Effector memory CD4-positive, alpha-beta T cell (primary cell): ENCODE measurements at regions not wholly inside any gene's neighbourhood (a gene's known extent, or its start where the extent isn't known, plus 50 kb on each side); places are given as distances from the start of the nearest gene placed in this dataset.

Source experiments
- DNase-seq, 3 donors: peaks; one replicate each; pipeline ENCODE4 v3.0.0-alpha.2; 2020
- H3K27ac ChIP-seq: 2 replicates; pipeline ENCODE4 v1.7.0; 2013; ENCODE audit warnings: mild to moderate bottlenecking, low read length, moderate library complexity; ENCODE audit not compliant: insufficient read depth, poor library complexity, severe bottlenecking
- H3K27me3 ChIP-seq: replicated peaks from 2 replicates; pipeline ENCODE4 v1.7.0; 2013; ENCODE audit warnings: mild to moderate bottlenecking, low read length; ENCODE audit not compliant: insufficient read depth, control insufficient read depth, poor library complexity, severe bottlenecking
- H3K36me3 ChIP-seq: 2 replicates; pipeline ENCODE4 v1.7.0; 2013; ENCODE audit warnings: mild to moderate bottlenecking, low read length, moderate library complexity; ENCODE audit not compliant: control insufficient read depth, insufficient read depth
- H3K4me1 ChIP-seq: 2 replicates; pipeline ENCODE4 v1.7.0; 2013; ENCODE audit warnings: low read length, mild to moderate bottlenecking; ENCODE audit not compliant: control insufficient read depth, insufficient read depth, poor library complexity, severe bottlenecking
- H3K4me3 ChIP-seq: 2 replicates; pipeline ENCODE4 v1.7.0; 2013; ENCODE audit warnings: low read length, low read depth, mild to moderate bottlenecking; ENCODE audit not compliant: insufficient read depth, poor library complexity, severe bottlenecking
- H3K9me3 ChIP-seq: 2 replicates; pipeline ENCODE4 v1.7.0; 2013; ENCODE audit warnings: mild to moderate bottlenecking, low read length, moderate library complexity; ENCODE audit not compliant: control insufficient read depth

- no peak overlapping the region for H3K27ac ChIP-seq
- H3K4me3 ChIP-seq = no peak overlapping the region
- H3K27me3 ChIP-seq = no peaks in the 10 kb centered on the region
- no peaks in the 10 kb centered on the region for H3K4me1 ChIP-seq
- DNase-seq = no peak
- no peaks in the 10 kb centered on the region for H3K36me3 ChIP-seq
- no peaks in the 10 kb centered on the region for H3K9me3 ChIP-seq
Observed at GRCh38 chr1:83641206-83641658, 357.7 kb downstream of the TTLL7 start.

DNA sequence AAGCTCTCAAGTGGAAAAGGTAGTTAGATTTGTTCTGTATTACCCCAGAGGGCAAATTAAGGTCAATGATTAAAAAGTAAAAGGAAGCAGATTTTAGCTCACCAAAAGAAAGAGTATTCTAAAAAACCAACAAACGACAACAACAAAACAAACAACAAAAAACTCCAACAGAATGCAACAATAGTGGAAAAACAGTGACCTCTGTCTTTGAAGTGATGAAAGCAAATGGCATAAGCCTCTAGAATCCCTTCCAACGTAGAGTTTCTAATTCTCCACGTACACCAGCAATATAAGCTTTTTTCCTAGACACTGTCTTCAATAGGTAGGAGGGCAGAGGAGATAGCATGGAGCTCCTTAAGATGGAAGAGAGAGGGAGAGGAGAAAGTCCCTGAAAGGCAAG, 359.1 kb downstream of the TTLL7 start:
- H3K27me3 ChIP-seq = no peaks in the 10 kb centered on the region
- no peak for DNase-seq
- no peak overlapping the region for H3K27ac ChIP-seq
- H3K4me3 ChIP-seq = no peak overlapping the region
- H3K36me3 ChIP-seq = no peaks in the 10 kb centered on the region
- H3K9me3 ChIP-seq = no peaks in the 10 kb centered on the region
- no peaks in the 10 kb centered on the region for H3K4me1 ChIP-seq

DNA sequence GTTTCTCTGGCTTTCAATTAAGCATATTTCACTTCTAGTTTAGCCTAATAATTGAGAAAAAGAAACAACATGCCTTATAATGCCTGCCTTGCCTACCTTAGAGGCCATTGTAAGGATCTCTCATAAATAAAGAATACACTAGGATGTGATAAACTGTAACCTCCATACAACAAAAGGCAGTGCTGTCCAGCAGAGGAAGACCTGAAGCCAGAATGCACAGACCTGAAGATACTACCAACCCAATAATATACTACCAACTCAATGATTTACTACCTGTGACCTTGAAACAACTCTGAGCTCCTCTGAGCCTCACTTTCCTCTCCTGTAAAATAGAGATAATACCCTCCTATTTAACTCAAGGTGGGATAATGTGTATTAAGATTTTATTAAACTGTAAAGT, 361.3 kb downstream of the TTLL7 start:
- Histone ChIP-seq H3K36me3 (no peaks in the 10 kb centered on the region), H3K4me1 (no peaks in the 10 kb centered on the region), H3K4me3 (no peak overlapping the region), H3K27me3 (no peaks in the 10 kb centered on the region), H3K27ac (no peak overlapping the region), H3K9me3 (no peaks in the 10 kb centered on the region)
- no peak for DNase-seq

- Histone ChIP-seq H3K4me1 (no peaks in the 10 kb centered on the region), H3K9me3 (no peaks in the 10 kb centered on the region), H3K27me3 (no peaks in the 10 kb centered on the region), H3K27ac (no peak overlapping the region), H3K36me3 (no peaks in the 10 kb centered on the region), H3K4me3 (no peak overlapping the region)
- DNase-seq = no peak
Observed at GRCh38 chr1:83637009-83637408, 361.9 kb downstream of the TTLL7 start.

- Histone ChIP-seq H3K9me3 (no peaks in the 10 kb centered on the region), H3K36me3 (no peaks in the 10 kb centered on the region), H3K4me3 (no peak overlapping the region), H3K27ac (no peak overlapping the region), H3K27me3 (no peaks in the 10 kb centered on the region), H3K4me1 (no peaks in the 10 kb centered on the region)
- no peak for DNase-seq
Observed at GRCh38 chr1:83632906-83633305, 366.0 kb downstream of the TTLL7 start.

DNA sequence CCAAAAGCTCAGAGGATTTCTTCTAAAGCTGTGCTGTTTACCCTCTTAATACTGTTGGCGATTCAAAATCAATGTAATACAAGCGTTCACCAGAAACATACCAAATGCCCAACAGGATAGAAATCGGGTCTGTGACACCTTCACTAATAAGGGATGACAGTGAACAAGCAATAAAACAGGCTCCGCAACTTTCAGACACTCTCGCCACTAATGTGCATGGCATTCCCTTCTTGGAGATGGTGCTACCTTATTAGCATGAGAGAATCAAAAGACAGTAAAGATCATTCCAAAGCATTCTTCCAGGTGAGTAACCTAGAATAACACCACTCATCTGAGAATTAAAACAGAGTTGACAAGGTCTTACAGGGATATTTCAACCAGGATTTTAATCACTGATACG, 367.1 kb downstream of the TTLL7 start:
- Histone ChIP-seq H3K27ac (no peak overlapping the region), H3K27me3 (no peaks in the 10 kb centered on the region), H3K36me3 (no peaks in the 10 kb centered on the region), H3K9me3 (no peaks in the 10 kb centered on the region), H3K4me3 (no peak overlapping the region), H3K4me1 (no peaks in the 10 kb centered on the region)
- DNase-seq = no peak

- Histone ChIP-seq H3K9me3 (no peaks in the 10 kb centered on the region), H3K4me3 (no peak overlapping the region), H3K4me1 (no peaks in the 10 kb centered on the region), H3K27me3 (no peaks in the 10 kb centered on the region), H3K27ac (no peak overlapping the region), H3K36me3 (no peaks in the 10 kb centered on the region)
- DNase-seq = no peak
Observed at GRCh38 chr1:83627045-83627444, 371.9 kb downstream of the TTLL7 start.

- H3K27me3 ChIP-seq = no peaks in the 10 kb centered on the region
- no peaks in the 10 kb centered on the region for H3K4me1 ChIP-seq
- no peaks in the 10 kb centered on the region for H3K9me3 ChIP-seq
- no peaks in the 10 kb centered on the region for H3K36me3 ChIP-seq
- no peak for DNase-seq
- H3K4me3 ChIP-seq = no peak overlapping the region
- no peak overlapping the region for H3K27ac ChIP-seq
Observed at GRCh38 chr1:83626603-83627002, 372.3 kb downstream of the TTLL7 start.

GRCh38 chr1:83625646-83626045, 373.3 kb downstream of the TTLL7 start:
- Histone ChIP-seq H3K4me1 (no peaks in the 10 kb centered on the region), H3K4me3 (no peak overlapping the region), H3K27ac (no peak overlapping the region), H3K36me3 (no peaks in the 10 kb centered on the region), H3K9me3 (no peaks in the 10 kb centered on the region), H3K27me3 (no peaks in the 10 kb centered on the region)
- no peak for DNase-seq

DNA sequence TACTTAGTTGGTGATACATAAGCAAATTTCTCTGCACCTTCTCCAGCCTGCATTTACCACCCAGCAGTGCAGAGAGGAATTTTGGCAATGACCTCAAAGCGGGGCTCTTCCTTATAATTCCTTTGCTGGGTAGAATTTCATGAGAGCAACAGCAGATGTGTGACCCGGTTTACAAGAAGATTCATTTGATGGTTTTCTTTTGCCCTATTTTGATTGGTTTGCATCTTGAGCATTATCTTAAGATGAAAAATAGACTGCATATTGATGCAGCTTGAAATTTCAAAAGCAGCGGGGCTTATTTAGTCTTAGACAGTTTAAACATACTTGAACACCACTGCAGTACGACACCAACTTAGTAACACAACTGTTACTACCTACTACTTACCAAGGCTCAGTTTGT, 378.9 kb downstream of the TTLL7 start:
- Histone ChIP-seq H3K9me3 (no peaks in the 10 kb centered on the region), H3K27me3 (no peaks in the 10 kb centered on the region), H3K4me1 (no peaks in the 10 kb centered on the region), H3K27ac (no peak overlapping the region), H3K4me3 (no peak overlapping the region), H3K36me3 (no peaks in the 10 kb centered on the region)
- DNase-seq = no peak
